Neural cell (in vitro differentiated cells): ENCODE measurements at regions not wholly inside any gene's neighbourhood (a gene's known extent, or its start where the extent isn't known, plus 50 kb on each side); places are given as distances from the start of the nearest gene placed in this dataset.

ENCODE experiments used
- H2AFZ ChIP-seq: fragments of 200-600, 300-800 bp; sonication (generic), shearing (Covaris generic); 2 replicates; pipeline ENCODE4 v1.6.0; 2014; ENCODE audit warnings: low read depth, mild to moderate bottlenecking, antibody characterized with exemption, low read length, moderate library complexity
- H3F3A ChIP-seq: fragments of 200-600 bp; shearing (Covaris generic); 2 replicates; pipeline ENCODE4 v1.6.1; 2016; ENCODE audit warnings: mild to moderate bottlenecking, moderate library complexity, mixed read lengths, antibody characterized with exemption, low read length; ENCODE audit not compliant: insufficient read depth, poor library complexity, severe bottlenecking
- H3K27ac ChIP-seq: fragments of 200-600, 300-800 bp; sonication (generic), shearing (Covaris generic); 2 replicates; pipeline ENCODE4 v1.5.1; 2014; ENCODE audit warnings: mild to moderate bottlenecking, low read length, moderate library complexity
- H3K27me3 ChIP-seq: fragments of 300-800, 200-600 bp; sonication (generic), shearing (Covaris generic); 2 replicates; pipeline ENCODE4 v1.6.0; 2014; ENCODE audit warnings: mild to moderate bottlenecking, low read depth, low read length, moderate library complexity; ENCODE audit not compliant: insufficient read depth
- H3K36me3 ChIP-seq: fragments of 300-800, 200-600 bp; sonication (generic), shearing (Covaris generic); 2 replicates; pipeline ENCODE4 v1.5.1; 2014; ENCODE audit warnings: mild to moderate bottlenecking, antibody characterized with exemption, low read length, moderate library complexity; ENCODE audit not compliant: insufficient read depth
- H3K4me2 ChIP-seq: fragments of 300-800, 200-600 bp; sonication (generic), shearing (Covaris generic); 2 replicates; pipeline ENCODE4 v1.6.0; 2014; ENCODE audit warnings: mild to moderate bottlenecking, low read length
- H3K4me3 ChIP-seq: fragments of 300-800, 200-600 bp; sonication (generic), shearing (Covaris generic); 2 replicates; pipeline ENCODE4 v1.5.1; 2014; ENCODE audit warnings: mild to moderate bottlenecking, low read length, moderate library complexity
- H3K79me2 ChIP-seq: fragments of 200-600 bp; shearing (Covaris generic); replicated peaks from 2 replicates; pipeline ENCODE4 v1.6.0; 2014; ENCODE audit warnings: mild to moderate bottlenecking, low read length, moderate library complexity; ENCODE audit not compliant: insufficient read depth
- H3K9ac ChIP-seq: fragments of 300-800, 200-600 bp; sonication (generic), shearing (Covaris generic); 2 replicates; pipeline ENCODE4 v1.6.1; 2016; ENCODE audit warnings: mild to moderate bottlenecking, low read length, mixed read lengths
- H3K9me2 ChIP-seq: fragments of 200-600 bp; shearing (Covaris generic); 2 replicates; pipeline ENCODE4 v1.6.1; 2016; ENCODE audit warnings: mild to moderate bottlenecking, low read length, mixed read lengths; ENCODE audit not compliant: insufficient read depth
- H3K9me3 ChIP-seq: fragments of 200-600, 300-800 bp; sonication (generic), shearing (Covaris generic); 2 replicates; pipeline ENCODE4 v1.6.1; 2016; ENCODE audit warnings: mild to moderate bottlenecking, mixed run types, low read length, moderate library complexity, mixed read lengths
- H4K20me1 ChIP-seq: fragments of 200-600 bp; shearing (Covaris generic); 2 replicates; pipeline ENCODE4 v1.6.1; 2016; ENCODE audit warnings: mild to moderate bottlenecking, mixed run types; ENCODE audit not compliant: insufficient read depth
- CTCF ChIP-seq: fragments of 450-650 bp; IDR thresholded peaks from 2 replicates; pipeline ENCODE4 v1.5.1; 2014; ENCODE audit warnings: antibody characterized with exemption, mild to moderate bottlenecking, moderate library complexity; ENCODE audit not compliant: poor library complexity, severe bottlenecking
- EP300 ChIP-seq: fragments of 450-650 bp; conservative IDR thresholded peaks from 2 replicates; pipeline ENCODE4 v1.6.1; 2014; ENCODE audit warnings: antibody characterized with exemption, mild to moderate bottlenecking, moderate library complexity; ENCODE audit not compliant: poor library complexity, severe bottlenecking
- EZH2 ChIP-seq: fragments of 200-600, 300-800 bp; shearing (Covaris generic), sonication (generic); IDR thresholded peaks from 2 replicates; pipeline ENCODE4 v1.6.1; 2014; ENCODE audit warnings: antibody characterized with exemption, low read length, borderline replicate concordance, mild to moderate bottlenecking; ENCODE audit not compliant: insufficient read depth, poor library complexity, severe bottlenecking
- MXI1 ChIP-seq: fragments of 450-650 bp; conservative IDR thresholded peaks from 2 replicates; pipeline ENCODE4 v1.6.1; 2014; ENCODE audit warnings: antibody characterized with exemption, mild to moderate bottlenecking; ENCODE audit not compliant: poor library complexity, severe bottlenecking
- POLR2AphosphoS5 ChIP-seq: IDR thresholded peaks from 2 replicates; pipeline ENCODE4 v1.6.1; 2012
- RAD21 ChIP-seq: fragments of 450-650 bp; conservative IDR thresholded peaks from 2 replicates; pipeline ENCODE4 v1.6.1; 2014; ENCODE audit warnings: antibody characterized with exemption, mild to moderate bottlenecking, moderate library complexity
- SMC3 ChIP-seq: fragments of 450-650 bp; conservative IDR thresholded peaks from 2 replicates; pipeline ENCODE4 v1.6.1; 2014; ENCODE audit warnings: antibody characterized with exemption, mild to moderate bottlenecking, moderate library complexity; ENCODE audit not compliant: poor library complexity
- TAF1 ChIP-seq: IDR thresholded peaks from 2 replicates; pipeline ENCODE4 v1.6.1; 2012; ENCODE audit warnings: low read depth
- TF ChIP-seq, protein P1 (sequence below): IDR thresholded peaks from 2 replicates; pipeline ENCODE4 v1.6.1; 2012; ENCODE audit warnings: borderline replicate concordance

DNA sequence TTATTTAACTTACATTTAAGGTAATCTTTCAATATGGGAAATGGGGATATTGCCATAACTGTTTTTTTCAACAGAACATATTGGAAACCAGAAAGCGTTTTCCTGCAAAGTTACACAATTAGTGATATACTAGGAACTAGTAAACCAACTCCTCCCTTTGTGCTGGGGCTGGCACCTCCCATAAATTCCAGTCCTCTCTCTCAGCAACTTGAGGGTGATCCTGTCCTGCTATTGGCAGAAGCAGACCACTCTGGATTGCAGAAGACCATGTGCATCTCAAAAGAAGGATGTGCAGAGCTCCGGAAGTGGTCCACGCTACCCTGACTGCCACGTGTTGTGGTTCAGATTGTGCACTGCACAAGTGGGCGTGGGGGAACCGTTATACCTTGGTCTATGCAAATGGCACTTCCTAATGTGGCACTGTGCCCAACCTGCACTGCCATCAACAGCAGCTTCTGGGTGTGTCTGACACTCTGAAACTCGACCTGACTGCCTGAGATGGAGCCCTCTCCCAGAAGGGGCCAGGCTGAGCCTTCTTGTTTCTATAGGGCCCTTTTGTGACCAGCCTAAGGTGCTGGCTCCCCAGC lies 219.2 kb downstream of the ZNF516 start:
- Histone ChIP-seq H3K79me2 (no peaks in the 10 kb centered on the region), H3K27me3 (no peaks in the 10 kb centered on the region), H3K4me3 (no peak overlapping the region), H4K20me1 (no peaks in the 10 kb centered on the region), H2AFZ (no peak overlapping the region), H3K36me3 (no peaks in the 10 kb centered on the region), H3F3A (no peaks in the 10 kb centered on the region), H3K27ac (no peak overlapping the region), H3K4me2 (no peak overlapping the region), H3K9me3 (no peaks in the 10 kb centered on the region), H3K9ac (no peak overlapping the region), H3K9me2 (no peaks in the 10 kb centered on the region)
- TF ChIP-seq POLR2AphosphoS5 (no peak), EP300 (no peak), RAD21 (no peak), TAF1 (no peak), SMC3 (no peak), CTCF (no peak), EZH2 (no peak), MXI1 (no peak)
- TF ChIP-seq, protein P1, sequence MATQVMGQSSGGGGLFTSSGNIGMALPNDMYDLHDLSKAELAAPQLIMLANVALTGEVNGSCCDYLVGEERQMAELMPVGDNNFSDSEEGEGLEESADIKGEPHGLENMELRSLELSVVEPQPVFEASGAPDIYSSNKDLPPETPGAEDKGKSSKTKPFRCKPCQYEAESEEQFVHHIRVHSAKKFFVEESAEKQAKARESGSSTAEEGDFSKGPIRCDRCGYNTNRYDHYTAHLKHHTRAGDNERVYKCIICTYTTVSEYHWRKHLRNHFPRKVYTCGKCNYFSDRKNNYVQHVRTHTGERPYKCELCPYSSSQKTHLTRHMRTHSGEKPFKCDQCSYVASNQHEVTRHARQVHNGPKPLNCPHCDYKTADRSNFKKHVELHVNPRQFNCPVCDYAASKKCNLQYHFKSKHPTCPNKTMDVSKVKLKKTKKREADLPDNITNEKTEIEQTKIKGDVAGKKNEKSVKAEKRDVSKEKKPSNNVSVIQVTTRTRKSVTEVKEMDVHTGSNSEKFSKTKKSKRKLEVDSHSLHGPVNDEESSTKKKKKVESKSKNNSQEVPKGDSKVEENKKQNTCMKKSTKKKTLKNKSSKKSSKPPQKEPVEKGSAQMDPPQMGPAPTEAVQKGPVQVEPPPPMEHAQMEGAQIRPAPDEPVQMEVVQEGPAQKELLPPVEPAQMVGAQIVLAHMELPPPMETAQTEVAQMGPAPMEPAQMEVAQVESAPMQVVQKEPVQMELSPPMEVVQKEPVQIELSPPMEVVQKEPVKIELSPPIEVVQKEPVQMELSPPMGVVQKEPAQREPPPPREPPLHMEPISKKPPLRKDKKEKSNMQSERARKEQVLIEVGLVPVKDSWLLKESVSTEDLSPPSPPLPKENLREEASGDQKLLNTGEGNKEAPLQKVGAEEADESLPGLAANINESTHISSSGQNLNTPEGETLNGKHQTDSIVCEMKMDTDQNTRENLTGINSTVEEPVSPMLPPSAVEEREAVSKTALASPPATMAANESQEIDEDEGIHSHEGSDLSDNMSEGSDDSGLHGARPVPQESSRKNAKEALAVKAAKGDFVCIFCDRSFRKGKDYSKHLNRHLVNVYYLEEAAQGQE, result no peak

DNA sequence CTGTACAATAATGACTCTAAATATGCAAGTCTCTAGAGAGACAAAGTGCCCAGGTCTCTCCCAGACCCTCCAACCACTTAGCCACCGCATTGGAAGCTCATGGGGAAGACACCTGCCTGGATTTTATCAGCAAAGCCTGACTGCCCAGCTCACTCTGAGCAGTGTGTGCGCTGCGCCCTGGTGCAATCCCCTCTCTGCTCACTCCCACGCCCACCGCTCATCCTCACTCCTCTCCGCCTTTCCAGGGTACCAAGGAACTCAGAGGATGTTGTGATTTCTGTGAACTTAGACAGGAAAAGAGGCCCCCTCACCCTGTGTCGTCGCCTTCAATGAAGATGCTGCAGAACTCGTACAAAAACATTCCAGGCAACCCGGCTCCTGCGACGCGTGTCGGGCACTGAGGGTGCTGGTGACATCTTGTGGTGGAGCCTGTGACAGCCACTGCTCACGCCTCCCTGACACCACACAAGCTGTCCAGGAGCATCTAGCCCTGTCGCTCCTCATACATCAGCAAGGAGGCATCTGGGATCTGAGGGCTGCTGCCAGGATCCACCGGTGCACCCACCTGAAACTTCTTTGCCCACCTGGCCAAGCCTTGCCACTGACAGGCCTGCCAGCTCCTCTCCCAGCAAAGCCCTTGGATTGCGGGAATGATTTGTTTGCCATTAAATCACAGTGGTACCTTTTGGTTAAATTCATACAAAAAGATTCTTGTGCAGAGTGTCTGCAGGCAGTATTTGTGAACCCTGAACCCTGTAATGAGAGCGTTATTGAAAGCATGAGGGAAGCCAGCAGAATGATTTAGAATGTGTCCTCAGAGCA lies 220.4 kb downstream of the ZNF516 start:
- H2AFZ ChIP-seq, result no peak overlapping the region
- H3K79me2 ChIP-seq, result no peaks in the 10 kb centered on the region
- no peak overlapping the region for H3K4me2 ChIP-seq
- no peaks in the 10 kb centered on the region for H3F3A ChIP-seq
- no peak overlapping the region for H3K9ac ChIP-seq
- H3K27me3 ChIP-seq, result no peaks in the 10 kb centered on the region
- H3K9me3 ChIP-seq, result no peaks in the 10 kb centered on the region
- H3K36me3 ChIP-seq, result no peaks in the 10 kb centered on the region
- H3K4me3 ChIP-seq, result no peak overlapping the region
- no peak overlapping the region for H3K27ac ChIP-seq
- no peaks in the 10 kb centered on the region for H3K9me2 ChIP-seq
- TF ChIP-seq TAF1, result no peak
- TF ChIP-seq EZH2, result no peak
- TF ChIP-seq SMC3, result peak; percentile 77
- peak; percentile 72 for TF ChIP-seq CTCF
- no peak for TF ChIP-seq EP300
- no peak for TF ChIP-seq MXI1
- no peak for TF ChIP-seq POLR2AphosphoS5
- TF ChIP-seq, protein P1, result no peak
- peak; percentile 77 for TF ChIP-seq RAD21
- no peaks in the 10 kb centered on the region for H4K20me1 ChIP-seq
